HG03060 (cell line): ENCODE measurements at regions not wholly inside any gene's neighbourhood (a gene's known extent, or its start where the extent isn't known, plus 50 kb on each side); places are given as distances from the start of the nearest gene placed in this dataset.
"Not testable (repeated sequence)": the region's sequence is repeated elsewhere in the genome, so short reads cannot be mapped to it uniquely, and the experiment has no call there.

Source experiments
- ATAC-seq: cut with Tn5 transposase; IDR thresholded peaks from one replicate; pipeline ENCODE4 v1.9.1; 2021; ENCODE audit warnings: low read depth, moderate number of reproducible peaks; ENCODE audit not compliant: unreplicated experiment

GRCh38 chr20:60095456-60095855 lies 137.2 kb downstream of the CDH26 start:
- no peak for ATAC-seq

- no peak for ATAC-seq
These were observed 137.9 kb downstream of the CDH26 start for GRCh38 chr20:60096166-60096565.

- ATAC-seq: no peak
These were observed 139.1 kb downstream of the CDH26 start for GRCh38 chr20:60097285-60097684.

GRCh38 chr20:60100780-60101179 lies 142.6 kb downstream of the CDH26 start:
- ATAC-seq: no peak

GRCh38 chr20:60101201-60101890 lies 143.1 kb downstream of the CDH26 start:
- ATAC-seq: no peak

- no peak for ATAC-seq
These were observed 143.7 kb downstream of the CDH26 start for GRCh38 chr20:60101891-60102281.

- no peak for ATAC-seq
These were observed 144.5 kb downstream of the CDH26 start for GRCh38 chr20:60102665-60103210.

- no peak for ATAC-seq
These were observed 147.0 kb downstream of the CDH26 start for GRCh38 chr20:60104993-60105803.

- not testable (repeated sequence) for ATAC-seq
These were observed 148.0 kb downstream of the CDH26 start for GRCh38 chr20:60106186-60106585.

- no peak for ATAC-seq
These were observed 149.6 kb downstream of the CDH26 start for GRCh38 chr20:60107621-60108390.

GRCh38 chr20:60108397-60108796 lies 150.2 kb downstream of the CDH26 start:
- no peak for ATAC-seq

GRCh38 chr20:60113024-60113724 lies 155.0 kb downstream of the CDH26 start:
- no peak for ATAC-seq

GRCh38 chr20:60113771-60114170 lies 155.5 kb downstream of the CDH26 start:
- ATAC-seq: no peak

- ATAC-seq: no peak
These were observed 157.2 kb downstream of the CDH26 start for GRCh38 chr20:60115451-60115850.

GRCh38 chr20:60116128-60116909 lies 158.1 kb downstream of the CDH26 start:
- ATAC-seq: no peak

GRCh38 chr20:60117065-60117464 lies 158.8 kb downstream of the CDH26 start:
- no peak for ATAC-seq

- no peak for ATAC-seq
These were observed 163.7 kb downstream of the CDH26 start for GRCh38 chr20:60121903-60122302.

- ATAC-seq: no peak
These were observed 164.4 kb downstream of the CDH26 start for GRCh38 chr20:60122671-60123070.

- no peak for ATAC-seq
These were observed 164.9 kb downstream of the CDH26 start for GRCh38 chr20:60123096-60123495.

GRCh38 chr20:60123652-60124051 lies 165.4 kb downstream of the CDH26 start:
- ATAC-seq: no peak
